Cardiac septum (tissue), 1 donor: ENCODE measurements at regions not wholly inside any gene's neighbourhood (a gene's known extent, or its start where the extent isn't known, plus 50 kb on each side); places are given as distances from the start of the nearest gene placed in this dataset.
"Not testable (repeated sequence)": the region's sequence is repeated elsewhere in the genome, so short reads cannot be mapped to it uniquely, and the experiment has no call there.

ENCODE experiments used
- DNase-seq: peaks from one replicate; pipeline ENCODE4 v3.0.0-alpha.2; 2020; ENCODE audit warnings: low spot score
- intact Hi-C: fragments of 100-400 bp; cut with DNase I; formaldehyde crosslinking; loops from one replicate; pipeline ENCODE4 v1.14.0; 2022
- donor health status: DM: no; HTN: no; CAD: no.

- DNase-seq: no peak
- intact Hi-C loops: no loop called here
These were observed 210.2 kb downstream of the ARPP21 start for GRCh38 chr3:35849496-35849895.

GRCh38 chr3:35849963-35850362 is 210.6 kb downstream of the ARPP21 start:
- intact Hi-C loops: no loop called here
- DNase-seq: no peak

GRCh38 chr3:35857004-35857403 is 217.7 kb downstream of the ARPP21 start:
- no peak for DNase-seq
- intact Hi-C loops: no loop called here

- no peak for DNase-seq
- intact Hi-C loops: no loop called here
These were observed 222.7 kb downstream of the ARPP21 start for GRCh38 chr3:35862057-35862456.

- DNase-seq: no peak
- intact Hi-C loops: no loop called here
These were observed 225.5 kb downstream of the ARPP21 start for GRCh38 chr3:35864871-35865270.

- DNase-seq: no peak
- intact Hi-C loops: no loop called here
These were observed 228.5 kb downstream of the ARPP21 start for GRCh38 chr3:35867791-35868190.

- intact Hi-C loops: no loop called here
- DNase-seq: no peak
These were observed 231.7 kb downstream of the ARPP21 start for GRCh38 chr3:35871009-35871408.

GRCh38 chr3:35883929-35884328 is 244.6 kb downstream of the ARPP21 start:
- intact Hi-C loops: no loop called here
- no peak for DNase-seq

- intact Hi-C loops: no loop called here
- no peak for DNase-seq
These were observed 255.4 kb downstream of the ARPP21 start for GRCh38 chr3:35894735-35895134.

- intact Hi-C loops: no loop called here
- DNase-seq: no peak
These were observed 259.9 kb downstream of the ARPP21 start for GRCh38 chr3:35899245-35899644.

- intact Hi-C loops: no loop called here
- DNase-seq: no peak
These were observed 260.8 kb downstream of the ARPP21 start for GRCh38 chr3:35900079-35900478.

GRCh38 chr3:35908366-35909232 is 269.3 kb downstream of the ARPP21 start:
- intact Hi-C loops: no loop called here

GRCh38 chr3:35919160-35919559 is 279.8 kb downstream of the ARPP21 start:
- no peak for DNase-seq
- intact Hi-C loops: no loop called here

More at GRCh38 chr3:35908366-35909232, 269.3 kb downstream of the ARPP21 start:
- DNase-seq: no peak

- no peak for DNase-seq
- intact Hi-C loops: no loop called here
These were observed 282.4 kb downstream of the ARPP21 start for GRCh38 chr3:35921718-35922117.

GRCh38 chr3:35924070-35924469 is 284.7 kb downstream of the ARPP21 start:
- DNase-seq, intact Hi-C loops: not testable (repeated sequence)

GRCh38 chr3:35927441-35927840 is 288.1 kb downstream of the ARPP21 start:
- intact Hi-C loops: no loop called here
- no peak for DNase-seq

GRCh38 chr3:35929158-35929557 is 289.8 kb downstream of the ARPP21 start:
- intact Hi-C loops: no loop called here
- no peak for DNase-seq

- intact Hi-C loops: no loop called here
These were observed 292.5 kb downstream of the ARPP21 start for GRCh38 chr3:35931867-35932266.

GRCh38 chr3:35932995-35933394 is 293.7 kb downstream of the ARPP21 start:
- intact Hi-C loops: no loop called here
- no peak for DNase-seq

More at GRCh38 chr3:35931867-35932266, 292.5 kb downstream of the ARPP21 start:
- no peak for DNase-seq

- intact Hi-C loops: no loop called here
- DNase-seq: no peak
These were observed 297.2 kb downstream of the ARPP21 start for GRCh38 chr3:35936571-35936970.

GRCh38 chr3:35944926-35945710 is 305.8 kb downstream of the ARPP21 start:
- no peak for DNase-seq
- intact Hi-C loops: no loop called here
